ENCODE measurements at regions not wholly inside any gene's neighbourhood (a gene's known extent, or its start where the extent isn't known, plus 50 kb on each side); places are given as distances from the start of the nearest gene placed in this dataset.
"Not testable (repeated sequence)": the region's sequence is repeated elsewhere in the genome, so short reads cannot be mapped to it uniquely, and the experiment has no call there.

- no peaks in the 10 kb centered on the region for H3K4me1 ChIP-seq
- no peaks in the 10 kb centered on the region for H3K36me3 ChIP-seq
- H3K27me3 ChIP-seq: no peaks in the 10 kb centered on the region
- no peaks in the 10 kb centered on the region for H3K9me3 ChIP-seq (replicated peaks)
- no peak overlapping the region for H3K4me3 ChIP-seq
- no peak overlapping the region for H3K27ac ChIP-seq
- no peak for DNase-seq
Observed at GRCh38 chr7:138303230-138304070, 156.6 kb upstream of the TRIM24 start.

GRCh38 chr7:138304071-138304320 lies 156.1 kb upstream of the TRIM24 start:
- no peaks in the 10 kb centered on the region for H3K36me3 ChIP-seq
- no peaks in the 10 kb centered on the region for H3K27me3 ChIP-seq
- no peak overlapping the region for H3K4me3 ChIP-seq
- DNase-seq: no peak
- H3K4me1 ChIP-seq: no peaks in the 10 kb centered on the region
- no peak overlapping the region for H3K27ac ChIP-seq
- no peaks in the 10 kb centered on the region for H3K9me3 ChIP-seq (replicated peaks)

- Histone ChIP-seq H3K27me3 (no peaks in the 10 kb centered on the region), H3K27ac (no peak overlapping the region), H3K9me3 (replicated peaks) (no peaks in the 10 kb centered on the region), H3K4me1 (no peaks in the 10 kb centered on the region), H3K36me3 (no peaks in the 10 kb centered on the region), H3K4me3 (no peak overlapping the region)
- no peak for DNase-seq
Observed at GRCh38 chr7:138307633-138308032, 152.4 kb upstream of the TRIM24 start.

- no peak overlapping the region for H3K4me3 ChIP-seq
- no peaks in the 10 kb centered on the region for H3K4me1 ChIP-seq
- no peaks in the 10 kb centered on the region for H3K9me3 ChIP-seq (replicated peaks)
- H3K36me3 ChIP-seq: no peaks in the 10 kb centered on the region
- DNase-seq: no peak
- H3K27me3 ChIP-seq: no peaks in the 10 kb centered on the region
- no peak overlapping the region for H3K27ac ChIP-seq
Observed at GRCh38 chr7:138308136-138308535, 151.9 kb upstream of the TRIM24 start.

- no peak for DNase-seq
- Histone ChIP-seq H3K27me3 (no peaks in the 10 kb centered on the region), H3K36me3 (no peaks in the 10 kb centered on the region), H3K4me1 (no peaks in the 10 kb centered on the region), H3K4me3 (no peak overlapping the region), H3K9me3 (replicated peaks) (no peaks in the 10 kb centered on the region), H3K27ac (no peak overlapping the region)
Observed at GRCh38 chr7:138309186-138309585, 150.9 kb upstream of the TRIM24 start.

GRCh38 chr7:138313829-138314178 lies 146.3 kb upstream of the TRIM24 start:
- Histone ChIP-seq H3K9me3 (replicated peaks) (no peaks in the 10 kb centered on the region), H3K4me1 (no peaks in the 10 kb centered on the region), H3K27me3 (no peaks in the 10 kb centered on the region), H3K27ac (no peak overlapping the region), H3K36me3 (no peaks in the 10 kb centered on the region), H3K4me3 (no peak overlapping the region)
- no peak for DNase-seq

- Histone ChIP-seq H3K27ac (no peak overlapping the region), H3K27me3 (no peaks in the 10 kb centered on the region), H3K36me3 (no peaks in the 10 kb centered on the region), H3K4me1 (no peaks in the 10 kb centered on the region), H3K4me3 (no peak overlapping the region), H3K9me3 (replicated peaks) (no peaks in the 10 kb centered on the region)
- no peak for DNase-seq
Observed at GRCh38 chr7:138316421-138317043, 143.5 kb upstream of the TRIM24 start.

- DNase-seq: no peak
- H3K9me3 ChIP-seq (replicated peaks): no peaks in the 10 kb centered on the region
- no peak overlapping the region for H3K27ac ChIP-seq
- H3K4me1 ChIP-seq: no peaks in the 10 kb centered on the region
- H3K36me3 ChIP-seq: no peaks in the 10 kb centered on the region
- H3K4me3 ChIP-seq: no peak overlapping the region
- H3K27me3 ChIP-seq: no peaks in the 10 kb centered on the region
Observed at GRCh38 chr7:138317044-138317596, 142.9 kb upstream of the TRIM24 start.

GRCh38 chr7:138324941-138325340 lies 135.1 kb upstream of the TRIM24 start:
- Histone ChIP-seq H3K27ac (no peak overlapping the region), H3K9me3 (replicated peaks) (no peaks in the 10 kb centered on the region), H3K27me3 (no peaks in the 10 kb centered on the region), H3K4me1 (no peaks in the 10 kb centered on the region), H3K4me3 (no peak overlapping the region), H3K36me3 (no peaks in the 10 kb centered on the region)
- peak; percentile 12 to 34 for DNase-seq

- no peak for DNase-seq
- H3K27ac ChIP-seq: no peak overlapping the region
- no peak overlapping the region for H3K4me3 ChIP-seq
- H3K27me3 ChIP-seq: no peaks in the 10 kb centered on the region
- H3K9me3 ChIP-seq (replicated peaks): no peaks in the 10 kb centered on the region
- H3K4me1 ChIP-seq: no peaks in the 10 kb centered on the region
- no peaks in the 10 kb centered on the region for H3K36me3 ChIP-seq
Observed at GRCh38 chr7:138325434-138325833, 134.6 kb upstream of the TRIM24 start.

- DNase-seq: no peak
- Histone ChIP-seq H3K9me3 (replicated peaks) (no peaks in the 10 kb centered on the region; the same call in 1 of the 2 replicates), H3K4me1 (no peaks in the 10 kb centered on the region), H3K4me3 (no peak overlapping the region), H3K36me3 (no peaks in the 10 kb centered on the region), H3K27ac (no peak overlapping the region), H3K27me3 (no peaks in the 10 kb centered on the region)
Observed at GRCh38 chr7:138328215-138328614, 131.8 kb upstream of the TRIM24 start.

GRCh38 chr7:138332850-138333249 lies 127.2 kb upstream of the TRIM24 start:
- H3K27ac ChIP-seq; H3K9me3 ChIP-seq (replicated peaks); DNase-seq; H3K4me3 ChIP-seq; H3K27me3 ChIP-seq; H3K36me3 ChIP-seq; H3K4me1 ChIP-seq: not testable (repeated sequence)

GRCh38 chr7:138338361-138338760 lies 121.7 kb upstream of the TRIM24 start:
- Histone ChIP-seq H3K4me1 (no peaks in the 10 kb centered on the region), H3K36me3 (no peaks in the 10 kb centered on the region), H3K27me3 (no peaks in the 10 kb centered on the region), H3K4me3 (no peak overlapping the region), H3K9me3 (replicated peaks) (peaks cover 7% of the 10 kb centered on the region; the same call in 1 of the 2 replicates), H3K27ac (no peak overlapping the region)
- no peak for DNase-seq

GRCh38 chr7:138339229-138339628 lies 120.8 kb upstream of the TRIM24 start:
- H3K27me3 ChIP-seq; H3K27ac ChIP-seq; DNase-seq; H3K4me1 ChIP-seq; H3K9me3 ChIP-seq (replicated peaks); H3K36me3 ChIP-seq; H3K4me3 ChIP-seq: not testable (repeated sequence)

GRCh38 chr7:138342990-138343389 lies 117.1 kb upstream of the TRIM24 start:
- Histone ChIP-seq H3K27me3 (no peaks in the 10 kb centered on the region), H3K36me3 (no peaks in the 10 kb centered on the region), H3K4me3 (no peak overlapping the region), H3K27ac (no peak overlapping the region), H3K9me3 (replicated peaks) (peaks cover 7% of the 10 kb centered on the region; the same call in 1 of the 2 replicates), H3K4me1 (no peaks in the 10 kb centered on the region)
- DNase-seq: no peak

GRCh38 chr7:138345567-138345966 lies 114.5 kb upstream of the TRIM24 start:
- Histone ChIP-seq H3K36me3 (no peaks in the 10 kb centered on the region), H3K9me3 (replicated peaks) (peaks cover 7% of the 10 kb centered on the region; the same call in 1 of the 2 replicates), H3K27me3 (no peaks in the 10 kb centered on the region), H3K4me3 (no peak overlapping the region), H3K27ac (no peak overlapping the region), H3K4me1 (no peaks in the 10 kb centered on the region)
- DNase-seq: no peak
